HG03354 (cell line): ENCODE measurements at regions not wholly inside any gene's neighbourhood (a gene's known extent, or its start where the extent isn't known, plus 50 kb on each side); places are given as distances from the start of the nearest gene placed in this dataset.

ENCODE experiments used
- ATAC-seq: cut with Tn5 transposase; IDR thresholded peaks from one replicate; pipeline ENCODE4 v1.9.1; 2021; ENCODE audit warnings: mild to moderate bottlenecking; ENCODE audit not compliant: unreplicated experiment, poor library complexity, severe bottlenecking

DNA sequence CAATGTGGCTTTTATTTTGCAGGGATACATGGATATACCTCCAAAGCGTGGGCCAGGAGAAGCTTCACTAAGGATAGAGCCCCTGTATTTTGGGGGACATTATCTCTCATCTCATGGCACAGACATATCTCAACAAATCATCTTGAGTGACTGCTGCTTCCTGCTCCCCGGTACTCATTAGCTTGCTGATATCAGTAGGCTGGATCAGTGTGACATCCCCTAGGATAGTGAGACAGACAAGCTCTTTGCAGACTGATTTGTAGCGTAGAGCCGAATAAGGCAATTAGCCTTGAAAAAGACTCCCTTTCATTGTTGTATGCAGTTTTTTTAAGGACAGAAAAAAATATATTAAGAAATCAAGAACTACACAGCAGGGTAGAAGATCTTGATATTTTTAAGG is 237.7 kb upstream of the CDH9 start:
- no peak for ATAC-seq

DNA sequence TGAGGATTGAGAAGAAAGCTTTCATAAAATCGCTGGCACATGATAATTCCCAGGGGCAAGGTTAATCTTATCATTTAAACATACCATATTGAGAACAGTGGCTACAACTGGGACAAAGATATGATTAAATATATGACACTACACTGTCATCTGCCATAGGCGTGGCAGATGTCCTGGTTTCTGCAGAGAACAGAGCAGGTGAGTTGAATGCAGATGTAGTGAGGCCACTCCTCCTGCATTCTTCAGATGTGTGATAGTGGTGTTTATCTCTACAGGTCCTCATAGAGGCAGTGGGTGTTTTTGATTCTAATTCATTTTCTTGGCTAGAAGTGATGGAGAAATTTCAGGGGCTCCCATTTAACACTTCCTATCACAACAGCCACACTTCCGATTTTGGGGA is 237.0 kb upstream of the CDH9 start:
- ATAC-seq, result no peak

DNA sequence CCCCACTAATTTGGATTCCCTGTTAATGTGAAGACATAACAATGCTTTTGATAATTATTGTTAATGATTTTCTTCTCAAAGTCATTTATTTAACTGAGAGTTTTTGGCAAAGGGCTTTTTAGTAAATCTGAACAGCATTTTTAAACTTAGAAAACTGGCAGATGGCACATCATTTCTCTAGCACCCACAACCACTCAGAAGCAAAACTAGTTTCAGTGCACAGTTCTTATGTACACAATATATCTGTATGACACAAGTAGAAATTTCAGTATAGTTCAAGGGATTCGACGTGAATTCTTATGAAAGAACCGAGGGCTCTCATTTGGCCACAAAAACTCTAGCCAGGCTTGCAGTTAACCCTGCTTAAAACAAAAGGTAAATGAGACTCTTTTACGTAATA is 231.4 kb upstream of the CDH9 start:
- ATAC-seq, result no peak

DNA sequence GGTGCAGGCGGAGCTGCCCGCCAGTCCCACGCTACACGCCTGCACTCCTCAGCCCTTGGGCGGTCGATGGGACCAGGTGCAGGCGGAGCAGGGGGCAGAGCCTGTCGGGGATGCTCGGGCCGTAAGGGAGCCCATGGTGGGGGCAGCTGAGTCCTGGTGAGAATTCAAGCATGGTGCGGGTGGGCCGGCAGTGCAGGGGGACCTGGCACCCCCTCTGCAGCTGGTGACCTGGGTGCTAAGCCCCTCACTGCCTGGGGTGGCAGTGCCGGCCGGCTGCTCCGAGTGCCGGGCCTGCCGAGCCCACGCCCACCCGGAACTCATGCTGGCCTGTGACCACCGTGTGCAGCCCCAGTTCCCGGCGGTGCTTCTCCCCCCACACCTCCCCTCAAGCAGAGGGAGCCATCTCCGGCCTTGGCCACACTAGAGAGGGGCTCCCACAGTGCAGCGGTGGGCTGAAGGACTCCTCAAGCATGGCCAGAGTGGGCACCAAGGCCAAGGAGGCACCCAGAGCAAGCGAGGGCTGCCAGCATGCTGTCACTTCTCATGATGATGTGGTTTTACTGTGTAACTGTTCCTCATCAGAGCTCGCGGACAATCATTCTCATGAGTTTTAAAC is 228.9 kb upstream of the CDH9 start:
- ATAC-seq, result no peak

DNA sequence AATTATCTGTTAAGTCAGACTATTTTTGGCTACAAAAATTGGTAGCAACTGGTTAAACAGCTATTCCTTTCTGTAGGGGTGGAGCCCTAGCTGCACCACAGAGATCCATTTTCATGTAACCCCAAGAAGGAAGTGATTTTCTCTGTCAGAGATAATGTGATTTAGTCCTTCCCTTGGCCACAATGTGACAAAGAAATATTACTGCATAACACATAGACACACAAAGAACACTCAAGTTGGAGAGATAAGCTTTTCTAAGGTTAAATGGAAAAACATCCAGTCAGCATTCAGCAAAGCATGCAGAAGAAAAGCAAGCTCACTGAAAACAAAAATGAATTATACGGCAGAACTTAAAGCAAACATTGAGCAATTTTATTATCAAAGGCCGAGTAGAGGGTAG is 227.8 kb upstream of the CDH9 start:
- no peak for ATAC-seq

DNA sequence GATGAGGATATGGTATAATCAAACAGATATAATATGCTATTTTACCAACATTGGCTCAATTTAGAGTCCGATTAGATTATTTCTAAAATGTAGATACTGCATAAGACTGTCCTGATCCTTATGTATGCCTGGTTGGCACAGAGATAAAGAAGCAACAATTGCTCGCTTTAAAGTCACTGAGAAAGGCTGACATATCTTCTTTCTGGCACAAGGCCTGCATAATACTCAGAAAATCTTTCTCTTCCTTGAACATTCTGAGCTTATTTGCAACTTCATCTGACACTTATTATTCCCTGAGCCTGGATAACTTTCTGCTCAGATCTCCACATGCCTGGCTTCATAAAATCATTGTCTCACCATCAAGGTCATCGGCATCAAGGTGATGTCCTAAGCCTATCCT is 219.3 kb upstream of the CDH9 start:
- ATAC-seq, result no peak

DNA sequence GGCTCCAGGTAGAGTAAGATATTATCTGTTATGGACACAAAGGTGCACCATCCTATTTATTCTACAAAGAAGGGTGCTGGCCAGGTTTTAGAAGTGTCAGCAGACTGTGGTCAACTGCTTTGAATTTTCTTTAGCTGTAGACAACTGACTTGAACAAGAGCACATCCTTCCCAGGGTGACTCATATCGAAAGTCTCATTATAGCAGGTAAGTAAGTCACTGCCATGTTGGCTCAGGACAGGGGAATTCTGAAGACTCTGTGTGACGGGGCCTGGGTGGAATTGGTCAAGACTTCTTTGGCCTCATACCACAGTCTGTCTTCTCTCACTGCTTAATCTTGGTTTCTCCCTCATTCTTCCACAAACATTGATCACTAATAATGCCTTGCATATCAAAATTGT is 214.5 kb upstream of the CDH9 start:
- ATAC-seq, result no peak

DNA sequence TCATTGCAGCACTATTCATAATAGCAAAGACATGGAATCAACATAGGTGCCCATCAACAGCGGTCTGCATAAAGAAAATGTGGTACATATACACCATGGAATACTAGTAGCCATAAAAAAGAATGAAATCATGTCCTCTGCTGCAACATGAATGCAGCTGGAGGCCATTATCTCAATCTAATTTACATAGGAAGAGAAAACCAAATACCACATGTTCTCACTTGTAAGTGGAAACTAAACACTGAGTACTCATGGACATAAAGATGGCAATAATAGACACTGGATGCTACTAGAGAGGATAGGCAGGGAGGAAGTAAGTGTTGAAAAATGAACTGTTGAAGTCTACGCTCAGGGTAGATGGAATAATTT is 203.9 kb upstream of the CDH9 start:
- no peak for ATAC-seq

DNA sequence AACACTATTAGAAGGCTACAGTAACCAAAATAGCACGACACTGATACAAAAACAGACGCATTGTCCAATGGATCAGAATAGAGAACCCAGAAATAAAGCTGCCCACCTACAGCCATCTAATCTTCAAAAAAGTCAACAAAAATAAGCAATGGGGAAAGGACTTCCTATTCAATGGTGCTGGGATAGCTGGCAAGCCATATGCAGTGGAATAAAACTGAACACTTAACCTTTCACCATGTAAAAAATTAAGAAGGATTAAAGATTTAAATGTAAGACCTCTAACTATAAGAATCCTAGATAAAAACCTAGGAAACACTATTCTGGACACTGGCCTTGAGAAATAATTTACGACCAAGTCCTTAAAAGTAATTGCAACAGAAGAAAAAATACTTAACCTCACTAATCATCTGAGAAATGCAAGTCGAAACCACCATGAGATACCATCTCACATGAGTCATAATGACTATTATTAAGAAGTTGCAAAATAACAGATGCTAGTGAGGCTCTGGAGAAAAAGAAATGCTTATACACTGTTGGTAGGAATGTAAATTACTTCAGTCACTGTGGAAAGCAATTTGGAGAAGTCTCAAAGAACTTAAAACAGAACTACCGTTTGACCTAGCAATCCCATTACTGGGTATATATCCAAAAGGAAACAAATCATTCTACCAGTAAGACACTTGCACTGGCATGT is 203.3 kb upstream of the CDH9 start:
- ATAC-seq, result no peak

DNA sequence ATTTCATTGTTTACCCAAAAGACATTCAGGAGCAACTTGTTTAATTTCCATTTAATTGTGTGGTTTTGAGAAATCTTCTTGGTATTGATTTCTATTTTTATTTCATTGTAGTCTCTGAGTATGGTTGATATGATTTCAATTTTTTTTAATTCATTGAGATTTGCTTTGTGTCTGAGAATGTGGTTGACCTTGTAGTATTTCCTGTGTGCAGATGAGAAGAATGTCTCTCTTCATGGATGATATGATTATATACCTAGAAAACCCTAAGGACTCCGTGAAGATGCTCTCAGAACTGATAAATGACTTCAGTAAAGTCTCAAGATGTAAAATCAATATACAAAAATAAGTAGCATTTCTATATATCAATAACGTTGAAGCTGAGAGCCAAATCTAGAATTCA is 202.4 kb upstream of the CDH9 start:
- ATAC-seq, result no peak

DNA sequence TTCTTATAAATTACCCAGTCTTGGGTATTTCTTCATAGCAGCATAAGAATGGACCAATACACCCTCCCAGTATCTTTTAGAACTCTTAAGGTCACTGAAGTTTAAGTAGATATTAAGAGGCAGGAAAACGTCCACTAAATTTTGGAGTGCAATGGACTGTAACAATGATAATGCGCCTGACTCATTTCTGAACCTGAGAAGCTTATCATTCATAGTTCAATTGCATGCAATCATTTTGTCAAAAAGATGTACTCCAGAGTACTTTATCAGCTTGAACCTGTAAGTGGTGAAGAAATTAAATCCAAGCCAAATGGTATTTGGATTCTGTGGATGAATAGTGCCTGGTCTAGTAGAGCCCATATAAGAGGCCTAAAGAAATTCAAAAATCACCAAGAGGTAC is 196.5 kb upstream of the CDH9 start:
- no peak for ATAC-seq

DNA sequence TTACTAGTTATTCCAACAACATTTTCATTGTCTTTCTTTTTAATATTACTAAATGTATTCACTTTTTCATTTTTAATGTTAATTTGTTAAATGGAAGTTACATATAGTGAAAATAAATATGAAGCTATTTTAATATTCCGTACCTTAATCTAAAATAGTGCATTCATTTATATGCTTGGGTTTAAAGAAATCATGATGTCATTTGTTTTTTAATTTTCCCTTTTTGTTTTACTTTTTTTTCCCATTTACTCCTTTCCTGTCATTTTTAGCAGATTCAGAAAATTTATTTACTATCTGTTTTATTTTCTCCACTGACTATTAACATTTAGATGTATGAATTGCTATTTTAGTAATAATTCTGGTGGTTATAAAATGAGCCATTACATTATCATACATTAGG is 183.0 kb upstream of the CDH9 start:
- no peak for ATAC-seq

DNA sequence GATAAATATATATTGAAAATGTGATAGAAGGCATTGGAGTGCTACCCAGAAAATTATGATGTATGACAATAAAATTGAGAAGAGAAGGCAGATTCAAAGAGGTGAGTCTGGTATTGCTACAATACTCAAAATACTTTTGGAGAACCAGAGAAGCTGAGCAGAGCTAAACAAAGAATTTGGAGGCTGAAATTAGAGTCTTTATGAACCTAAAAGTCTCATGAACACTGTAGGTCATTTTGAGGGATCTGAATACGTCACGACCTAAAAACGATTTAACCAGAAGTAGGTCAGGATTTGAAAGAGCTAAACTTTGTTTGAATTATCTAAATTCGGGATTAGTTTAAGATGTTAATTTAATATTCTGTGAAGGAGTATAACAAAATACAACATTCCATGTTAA is 182.4 kb upstream of the CDH9 start:
- ATAC-seq, result no peak

DNA sequence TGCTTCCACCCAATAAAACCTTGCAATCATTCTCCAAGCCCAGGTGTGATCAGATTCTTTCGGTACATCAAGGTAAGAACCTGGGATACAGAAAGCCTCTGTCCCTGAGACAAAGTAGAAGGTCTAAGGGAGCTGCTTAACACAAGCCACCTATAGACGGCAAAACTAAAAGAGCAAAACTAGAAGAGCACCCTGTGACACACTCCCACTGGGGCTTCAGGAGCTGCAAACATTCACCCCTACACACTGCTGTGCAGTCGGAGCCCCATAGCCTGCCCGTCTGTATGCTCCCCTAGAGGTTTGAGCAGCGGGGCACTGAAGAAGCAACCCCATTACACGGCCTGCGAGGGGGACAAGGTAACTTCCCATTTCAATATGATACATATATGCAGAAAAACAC is 179.6 kb upstream of the CDH9 start:
- ATAC-seq, result no peak

DNA sequence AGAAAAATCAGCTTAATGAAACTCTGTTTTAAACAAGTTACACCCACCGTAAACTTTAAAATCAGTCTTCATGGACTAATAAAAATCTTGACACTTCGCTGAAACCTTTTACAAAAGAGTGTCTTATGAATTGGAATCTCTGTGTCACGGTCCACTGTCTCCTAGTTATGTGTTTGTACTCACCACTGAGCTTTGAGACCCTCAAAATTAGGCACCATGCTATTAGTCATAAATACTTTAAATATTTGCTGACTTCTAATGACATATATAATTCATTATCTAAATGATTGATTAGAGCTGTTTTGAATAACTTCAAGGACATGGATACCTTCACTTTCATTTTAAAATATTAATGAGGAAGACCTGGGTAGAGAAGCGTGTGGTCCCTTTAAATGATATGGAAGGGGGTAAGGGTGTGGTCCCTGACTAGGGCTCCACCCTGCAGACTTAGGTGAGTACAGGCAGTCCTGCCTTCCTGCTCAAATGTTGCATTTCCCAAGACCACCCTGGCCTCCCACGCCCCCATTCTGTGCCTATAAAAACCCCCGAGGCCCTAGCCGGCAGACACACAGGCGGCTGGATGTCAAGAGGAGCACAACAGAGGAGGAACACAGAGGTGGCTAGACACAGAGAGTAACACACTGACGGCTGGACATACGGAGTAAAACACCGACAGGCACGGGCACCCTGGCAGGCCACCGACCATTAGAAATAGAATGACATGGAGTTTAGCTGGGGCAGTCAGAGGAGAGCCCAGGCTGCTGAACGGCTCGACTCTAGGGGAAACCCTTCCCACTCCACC is 179.0 kb upstream of the CDH9 start:
- no peak for ATAC-seq

DNA sequence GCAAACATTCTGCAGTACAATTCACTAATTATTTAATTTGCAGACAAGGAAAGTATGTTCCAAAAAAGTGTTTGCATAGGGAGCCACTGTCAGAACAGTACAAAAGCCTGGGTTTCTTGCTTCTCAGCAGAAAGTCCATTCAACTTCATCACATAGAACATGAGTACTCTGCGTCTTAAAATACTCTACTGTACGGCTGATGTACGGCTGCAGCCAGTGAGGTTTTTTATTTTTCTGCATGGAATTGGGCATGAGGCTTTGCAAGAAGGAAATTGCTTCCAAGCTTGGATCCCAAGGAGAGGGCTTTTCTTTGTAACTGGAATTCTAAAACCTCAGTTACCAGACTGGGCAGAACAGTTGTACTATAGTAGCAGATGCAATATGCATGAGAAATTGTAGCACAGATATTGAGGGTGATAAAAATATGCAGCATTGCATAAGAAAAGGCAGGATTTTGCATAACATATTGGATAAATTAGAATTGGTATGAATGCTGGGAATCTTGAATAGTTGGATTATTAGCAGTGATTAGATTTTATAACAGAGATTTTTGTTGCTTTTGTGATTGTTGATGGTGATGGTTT is 178.1 kb upstream of the CDH9 start:
- ATAC-seq, result no peak

DNA sequence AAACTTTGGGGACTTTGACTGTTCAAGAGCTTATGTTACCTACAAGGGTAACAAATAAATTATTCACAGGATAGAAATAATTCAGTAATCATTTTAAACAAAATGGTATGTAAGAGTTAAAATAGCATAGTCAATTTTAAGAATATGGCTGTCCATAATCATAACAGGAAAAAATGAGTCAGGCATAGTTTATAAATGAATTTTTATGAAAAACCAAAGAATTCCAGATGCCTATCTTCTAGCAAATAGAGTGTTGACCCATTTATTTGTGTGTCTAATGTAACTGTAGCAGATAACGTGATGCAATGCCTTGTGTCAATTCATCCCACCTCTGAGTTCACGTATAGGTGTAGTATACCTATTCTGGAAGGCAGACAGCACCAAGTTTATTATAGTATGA is 169.7 kb upstream of the CDH9 start:
- ATAC-seq, result no peak

DNA sequence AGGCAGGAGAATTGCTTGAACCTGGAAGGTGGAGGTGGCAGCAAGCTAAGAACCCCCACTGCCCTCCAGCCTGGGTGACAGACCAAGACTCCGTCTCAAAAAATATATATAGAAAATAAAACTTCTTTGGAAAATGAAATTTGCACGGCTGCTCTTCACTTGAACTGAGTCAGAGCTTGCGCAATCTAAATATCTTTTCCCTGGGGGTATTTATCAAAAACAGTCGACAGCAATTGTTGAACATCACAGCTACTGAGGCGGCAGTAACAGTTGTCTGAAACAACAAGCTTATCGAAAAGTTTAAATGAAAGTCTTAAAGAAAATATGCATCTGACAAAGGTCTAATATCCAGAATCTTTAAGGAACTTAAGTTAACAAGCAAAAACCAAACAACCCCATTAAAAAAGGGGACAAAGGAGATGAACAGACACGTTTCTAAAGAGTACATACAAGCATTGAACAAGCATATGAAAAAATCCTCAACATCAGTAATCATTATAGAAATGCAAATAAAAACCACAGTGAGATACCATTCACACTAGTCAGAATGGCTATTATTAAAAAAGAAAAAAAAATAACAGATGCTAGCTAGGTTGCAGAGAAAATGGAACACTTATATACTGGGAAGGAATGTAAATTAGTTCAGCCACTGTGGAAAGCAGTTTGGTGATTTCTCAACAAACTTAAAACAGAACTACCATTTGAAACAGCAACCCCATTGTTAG is 153.6 kb upstream of the CDH9 start:
- no peak for ATAC-seq

DNA sequence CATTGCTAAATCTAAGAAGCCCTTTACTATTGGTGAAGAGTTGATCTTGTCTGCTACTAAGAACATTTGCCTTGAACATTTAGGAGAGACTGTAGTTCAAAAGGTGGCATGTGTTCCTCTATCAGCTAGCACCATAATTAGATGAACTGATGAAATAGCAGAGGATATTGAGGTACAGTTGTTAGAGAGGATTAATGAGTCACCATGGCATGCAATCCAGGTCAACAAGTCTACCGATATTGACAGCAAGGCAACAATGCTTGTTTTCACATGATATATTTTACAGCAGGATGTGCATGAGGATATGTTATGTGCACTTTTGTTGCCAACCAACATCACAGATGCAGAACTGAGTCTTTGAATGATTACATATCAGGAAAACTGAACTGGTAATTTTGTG is 134.3 kb upstream of the CDH9 start:
- ATAC-seq, result no peak

DNA sequence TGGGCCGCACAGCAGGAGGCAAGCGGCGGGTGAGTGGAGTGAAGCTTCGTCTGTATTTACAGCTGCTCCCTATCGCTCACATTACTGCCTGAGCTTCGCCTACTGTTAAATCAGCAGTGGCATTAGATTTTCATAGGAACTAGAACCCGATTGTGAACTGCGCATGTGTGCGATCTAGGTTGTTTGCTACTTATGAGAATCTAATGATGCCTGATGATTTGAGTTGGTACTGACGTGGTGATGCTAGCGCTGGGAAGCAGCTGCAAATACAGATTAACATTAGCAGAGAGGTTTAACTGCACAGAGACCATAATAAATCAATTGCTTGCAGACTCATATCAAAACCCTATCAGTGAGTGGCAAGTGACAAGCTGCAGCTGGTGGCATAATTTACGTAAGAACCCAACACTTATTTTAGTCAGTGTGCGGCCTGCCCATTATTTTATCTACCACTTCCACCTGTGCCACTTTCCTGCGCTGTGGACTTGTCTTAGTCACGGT is 133.4 kb upstream of the CDH9 start:
- no peak for ATAC-seq
